OCI-LY7 (cell line): ENCODE measurements at regions not wholly inside any gene's neighbourhood (a gene's known extent, or its start where the extent isn't known, plus 50 kb on each side); places are given as distances from the start of the nearest gene placed in this dataset.

Experiments used
- CTCF ChIP-seq: fragments of 200-600 bp; sonication (generic); conservative IDR thresholded peaks from 2 replicates; pipeline ENCODE4 v1.5.1; 2014; ENCODE audit warnings: mild to moderate bottlenecking, antibody characterized with exemption, low read length, moderate library complexity, mixed read lengths
- EZH2phosphoT487 ChIP-seq: fragments of 200-600 bp; sonication (generic); IDR thresholded peaks from 2 replicates; pipeline ENCODE4 v1.6.1; 2018; ENCODE audit warnings: low read depth, borderline replicate concordance, mild to moderate bottlenecking, mixed run types, antibody characterized with exemption, low read length, moderate library complexity, mixed read lengths

- no peak for TF ChIP-seq EZH2phosphoT487
- TF ChIP-seq CTCF = no peak
Observed at GRCh38 chr13:89076622-89077021, 1405.5 kb downstream of the SLITRK5 start.
